Activated gamma-delta T cell treated with Interleukin-2 at 50 U/mL for 16 hours (primary cell): ENCODE measurements at regions not wholly inside any gene's neighbourhood (a gene's known extent, or its start where the extent isn't known, plus 50 kb on each side); places are given as distances from the start of the nearest gene placed in this dataset.
"Not testable (repeated sequence)": the region's sequence is repeated elsewhere in the genome, so short reads cannot be mapped to it uniquely, and the experiment has no call there.

Experiments
- DNase-seq: peaks from one replicate; pipeline ENCODE4 v3.0.0-alpha.2; 2020

- DNase-seq = no peak
Measured at GRCh38 chr16:26809461-26809860, 257.3 kb upstream of the C16orf82 start.

- DNase-seq = no peak
Measured at GRCh38 chr16:26816266-26816665, 250.5 kb upstream of the C16orf82 start.

DNA sequence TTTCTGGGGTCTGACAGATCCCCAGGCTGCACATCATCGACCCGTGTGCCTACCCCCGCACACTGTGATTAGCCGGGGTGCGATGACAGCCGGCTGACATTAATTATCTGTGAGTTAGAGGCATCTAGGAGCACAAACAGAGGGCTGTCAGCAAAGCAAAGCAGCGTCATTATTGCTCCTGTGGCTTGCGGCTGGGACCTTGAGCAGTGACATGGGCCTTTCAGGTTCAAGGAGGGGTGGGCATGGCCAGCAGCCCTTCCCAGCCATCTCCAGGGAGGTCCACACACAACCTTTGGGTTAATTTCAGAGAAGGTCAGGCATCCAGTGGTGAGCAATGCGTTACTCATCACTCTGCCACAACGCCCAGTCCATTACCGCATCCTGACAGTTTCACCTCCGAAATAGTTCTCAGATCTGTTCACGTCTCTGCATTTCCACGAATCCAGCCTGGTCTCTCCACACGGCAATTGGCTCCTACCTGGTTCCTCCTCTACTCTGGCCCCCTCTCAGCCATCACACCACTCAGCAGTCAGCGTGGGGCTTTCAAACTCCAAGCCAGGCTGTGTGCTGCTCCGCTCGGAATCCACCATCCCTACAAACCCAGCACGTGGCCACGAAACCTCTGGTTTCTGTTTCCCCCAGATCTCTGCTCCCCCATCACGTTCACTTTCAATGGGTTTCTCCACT is 249.7 kb upstream of the C16orf82 start:
- no peak for DNase-seq

- no peak for DNase-seq
Measured at GRCh38 chr16:26818393-26818792, 248.3 kb upstream of the C16orf82 start.

DNA sequence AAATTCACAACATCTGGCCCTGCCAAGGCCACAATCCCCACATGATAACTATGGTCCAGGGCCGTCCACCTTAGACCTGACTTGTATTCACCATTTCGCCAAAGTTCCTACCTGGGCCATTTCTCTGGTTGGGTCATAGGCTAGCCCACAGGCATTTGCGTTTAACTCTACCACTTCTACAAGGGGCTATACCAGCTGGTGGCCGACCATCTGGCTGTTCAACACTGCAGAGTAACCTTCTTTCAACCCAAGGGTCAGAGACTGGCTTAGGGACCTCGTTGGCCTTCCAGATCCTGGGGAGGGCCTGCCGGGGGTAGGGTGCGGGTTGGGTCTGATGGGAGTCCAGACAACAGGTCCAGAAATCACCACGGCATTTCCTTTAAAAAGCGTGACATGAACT is 242.3 kb upstream of the C16orf82 start:
- no peak for DNase-seq

DNA sequence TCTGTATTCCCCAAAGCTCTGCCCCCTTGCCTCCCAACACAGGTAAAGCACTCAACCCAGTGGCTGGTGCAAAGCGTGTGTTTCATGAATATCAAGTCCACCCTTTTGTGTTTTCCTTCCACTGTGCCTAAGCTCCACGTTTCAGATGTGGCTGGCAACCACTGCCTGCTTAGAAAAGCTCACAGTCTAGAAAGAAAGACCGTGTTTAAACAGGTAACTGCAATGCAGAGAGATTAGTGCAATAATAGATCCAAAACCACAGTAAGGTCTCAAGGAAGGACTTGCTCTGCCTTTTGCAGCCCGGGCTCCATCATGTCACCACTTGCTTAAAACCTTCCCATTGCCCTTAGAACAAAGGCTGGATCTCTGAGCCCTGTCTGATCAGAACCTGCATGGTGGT is 240.2 kb upstream of the C16orf82 start:
- DNase-seq = no peak

- DNase-seq = no peak
Measured at GRCh38 chr16:26827386-26827785, 239.3 kb upstream of the C16orf82 start.

- DNase-seq = no peak
Measured at GRCh38 chr16:26830428-26831127, 236.1 kb upstream of the C16orf82 start.

- not testable (repeated sequence) for DNase-seq
Measured at GRCh38 chr16:26836114-26836513, 230.6 kb upstream of the C16orf82 start.

GRCh38 chr16:26838931-26839330 is 227.8 kb upstream of the C16orf82 start:
- DNase-seq = no peak

DNA sequence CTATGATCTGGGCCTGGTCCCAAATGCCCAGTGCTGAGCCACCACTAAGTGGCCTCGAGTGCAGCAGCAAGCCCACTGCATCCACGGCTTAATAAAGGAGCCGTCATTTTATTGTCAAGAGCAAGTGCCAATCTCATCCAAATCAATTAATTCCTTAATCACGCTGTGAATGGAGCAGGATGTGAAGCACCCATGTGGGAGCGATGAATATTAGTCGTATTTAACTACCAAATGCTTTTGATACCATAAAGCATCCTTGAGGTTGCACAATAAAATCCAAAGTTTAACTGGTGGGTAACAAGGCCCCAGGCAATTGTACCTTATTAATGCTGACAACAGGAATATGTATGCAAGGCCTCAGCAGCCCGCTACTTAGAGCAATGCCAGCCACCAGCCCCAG is 226.0 kb upstream of the C16orf82 start:
- DNase-seq = no peak

GRCh38 chr16:26856271-26856670 is 210.5 kb upstream of the C16orf82 start:
- no peak for DNase-seq

DNA sequence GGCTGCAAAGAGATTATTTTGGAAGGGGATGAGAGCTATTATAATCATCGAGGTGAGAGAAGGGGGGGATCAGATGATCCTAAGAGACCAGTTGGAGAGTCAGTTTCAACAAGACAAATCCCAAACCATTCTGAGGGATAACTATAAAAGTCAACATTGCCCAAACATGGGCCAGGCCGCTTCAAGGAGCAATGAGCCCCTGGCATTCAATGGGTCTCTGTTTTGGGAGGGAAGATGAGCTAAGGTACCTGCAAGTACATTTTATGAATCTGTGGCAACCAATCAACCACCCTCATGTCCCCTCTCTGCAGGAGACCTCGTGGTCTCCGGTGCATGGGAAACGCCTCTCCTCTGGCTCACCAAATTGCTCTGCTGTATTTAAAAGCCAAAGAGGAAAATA is 209.9 kb upstream of the C16orf82 start:
- no peak for DNase-seq

DNA sequence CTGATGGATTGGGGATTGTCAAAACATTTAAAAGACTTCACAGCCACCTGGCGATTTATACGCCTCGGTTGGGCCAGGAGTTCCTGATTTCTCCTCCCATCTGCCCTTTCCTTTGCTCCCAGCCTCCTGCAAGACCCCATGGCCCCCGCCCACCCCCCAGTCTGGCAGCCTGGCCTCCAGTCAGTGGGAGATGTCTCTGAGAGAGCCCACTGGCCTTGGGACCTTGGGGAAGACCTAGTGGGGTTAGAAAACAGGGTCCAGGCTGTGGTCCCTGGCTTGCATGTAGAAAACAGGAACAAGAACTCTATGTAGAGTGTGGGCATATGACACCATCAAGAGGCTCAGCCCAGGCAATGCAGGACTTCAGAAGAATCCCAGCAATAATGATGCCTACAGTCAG is 209.4 kb upstream of the C16orf82 start:
- DNase-seq = no peak

- no peak for DNase-seq
Measured at GRCh38 chr16:26860506-26860905, 206.2 kb upstream of the C16orf82 start.

DNA sequence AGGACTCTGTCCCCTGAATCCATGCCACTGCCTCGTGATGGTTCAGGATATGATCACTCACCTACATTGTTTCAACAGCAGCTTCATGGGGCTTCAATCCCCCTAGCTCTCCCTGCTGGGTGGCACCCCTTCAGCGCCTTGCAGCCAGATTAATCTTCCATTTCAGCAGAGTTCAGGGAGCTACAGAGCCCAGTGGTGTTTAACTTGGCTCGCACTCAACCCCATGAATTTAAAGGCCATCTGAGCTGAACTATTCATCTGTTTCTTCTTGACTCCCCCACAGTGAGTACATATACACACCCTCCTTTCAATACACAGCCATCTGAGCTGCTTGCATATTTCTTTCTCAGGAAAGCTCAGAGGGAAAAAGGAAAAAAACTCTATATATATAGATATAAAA is 202.8 kb upstream of the C16orf82 start:
- no peak for DNase-seq

DNA sequence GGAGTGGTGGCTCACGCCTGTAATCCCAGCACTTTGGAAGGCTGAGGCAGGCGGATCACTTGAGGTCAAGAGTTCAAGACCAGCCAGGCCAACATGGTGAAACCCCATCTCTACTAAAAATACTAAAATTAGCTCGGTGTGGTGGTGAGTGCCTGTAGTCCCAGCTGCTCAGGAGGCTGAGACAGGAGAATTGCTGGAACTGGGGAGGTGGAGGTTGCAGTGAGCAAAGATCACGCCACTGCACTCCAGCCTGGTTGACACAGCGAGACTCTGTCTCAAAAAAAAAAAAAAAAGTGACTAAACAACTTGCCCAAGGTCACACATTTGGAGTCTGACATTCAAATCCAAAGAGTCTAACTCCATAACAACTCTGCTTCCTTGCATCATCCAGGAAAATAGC is 192.4 kb upstream of the C16orf82 start:
- not testable (repeated sequence) for DNase-seq

DNA sequence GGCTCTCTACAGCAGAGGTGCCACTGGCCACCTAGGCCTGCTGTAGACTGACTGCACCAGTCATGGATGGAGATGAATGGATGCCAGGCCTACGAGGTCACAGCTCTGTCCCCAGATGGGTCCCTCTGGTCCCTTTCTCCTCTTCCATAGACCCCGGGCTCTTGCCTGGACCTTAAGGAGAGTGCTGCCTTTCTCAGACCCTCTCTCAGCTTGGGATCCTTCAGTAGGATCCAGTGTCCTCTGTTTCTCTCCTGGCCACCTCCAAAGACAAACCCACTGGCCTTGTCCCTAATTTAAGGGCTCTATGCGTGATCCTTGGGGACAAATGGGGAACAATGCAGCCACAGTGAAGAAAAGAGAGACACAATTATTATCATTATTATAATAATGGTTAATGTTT is 189.3 kb upstream of the C16orf82 start:
- no peak for DNase-seq

DNA sequence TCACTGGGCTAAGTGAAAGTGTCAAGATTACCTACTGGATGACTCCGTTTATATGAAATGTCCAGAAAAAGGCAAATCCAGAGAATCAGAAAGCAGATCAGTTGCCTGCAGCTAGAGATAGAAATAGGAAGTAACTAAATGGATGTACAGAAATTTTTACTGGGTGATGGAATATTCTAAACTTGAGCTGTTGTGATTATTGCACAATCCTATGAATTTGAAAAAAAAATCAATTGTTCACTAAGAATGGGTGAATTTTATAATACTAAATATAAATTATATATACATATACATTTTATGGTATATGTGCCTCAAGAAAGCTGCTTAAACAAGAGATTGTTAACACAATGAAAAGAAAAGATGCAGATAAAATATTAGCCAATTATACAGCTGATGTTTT is 181.1 kb upstream of the C16orf82 start:
- DNase-seq = no peak

GRCh38 chr16:26889740-26890139 is 177.0 kb upstream of the C16orf82 start:
- DNase-seq = no peak

- no peak for DNase-seq
Measured at GRCh38 chr16:26898200-26898599, 168.5 kb upstream of the C16orf82 start.

GRCh38 chr16:26901196-26901861 is 165.4 kb upstream of the C16orf82 start:
- no peak for DNase-seq

DNA sequence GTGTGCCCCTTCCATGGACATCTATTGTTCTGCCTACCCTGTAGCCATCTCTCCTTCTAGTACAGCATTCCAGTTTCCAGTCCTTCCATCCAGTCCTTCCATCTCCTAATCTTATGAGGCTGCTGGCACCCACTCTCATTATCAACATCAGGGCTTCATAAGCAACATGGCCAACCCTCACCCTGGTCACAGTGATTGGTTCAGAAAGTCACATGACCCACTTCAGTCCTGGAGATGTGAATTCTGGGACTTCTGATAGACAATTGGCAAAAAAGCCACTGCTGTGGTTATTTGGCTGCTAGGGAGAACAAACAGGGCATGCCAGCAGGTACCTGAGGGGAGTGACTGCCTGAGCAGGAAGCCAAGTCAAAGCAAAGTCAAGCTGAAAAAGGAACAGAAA is 164.7 kb upstream of the C16orf82 start:
- DNase-seq = no peak

DNA sequence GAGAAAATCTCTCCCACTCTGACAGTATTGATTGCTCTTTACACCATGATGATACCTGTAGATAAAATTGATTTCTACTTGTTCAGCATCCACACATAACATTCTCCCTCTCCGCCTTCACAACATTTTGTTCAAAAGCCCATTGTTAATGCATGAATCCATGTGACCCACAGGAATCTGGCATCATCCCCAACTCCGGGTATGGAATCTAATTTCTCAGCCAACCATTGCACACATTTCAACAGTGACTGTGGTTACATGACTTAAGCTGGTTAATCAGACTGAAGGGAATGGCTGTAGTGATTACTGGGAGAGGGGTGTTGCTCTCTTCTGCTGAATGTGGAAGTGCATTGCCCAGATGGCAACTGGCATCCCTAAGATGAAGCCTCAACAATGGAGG is 161.4 kb upstream of the C16orf82 start:
- DNase-seq = no peak
